ENCODE measurements at regions not wholly inside any gene's neighbourhood (a gene's known extent, or its start where the extent isn't known, plus 50 kb on each side); places are given as distances from the start of the nearest gene placed in this dataset.

- TF ChIP-seq POLR2AphosphoS5 (IDR thresholded peaks at IDR 0.05; ENCODE audit: insufficient read depth, low read depth, low read length), result no peak
- no peak for TF ChIP-seq EZH2 (IDR thresholded peaks at IDR 0.05; ENCODE audit: borderline replicate concordance, low read depth, low read length, severe bottlenecking)
- TF ChIP-seq CTCF (IDR thresholded peaks at IDR 0.05; ENCODE audit: extremely low read depth in 1 of 2, insufficient read depth in 1 of 2, low read depth in 1 of 2, low read length in 2 of 2), result no peak
These were observed 59.4 kb downstream of the OSR1 start for GRCh38 chr2:19299032-19299431.

Measured in endothelial cell of umbilical vein (primary cell).